IMR-90 (cell line): ENCODE measurements at regions not wholly inside any gene's neighbourhood (a gene's known extent, or its start where the extent isn't known, plus 50 kb on each side); places are given as distances from the start of the nearest gene placed in this dataset.

Experiments used
- ATAC-seq: fragments of 200-7000 bp; cut with Tn5 transposase; 2 replicates; pipeline ENCODE4 v1.9.1; 2020; ENCODE audit warnings: low read depth, mild to moderate bottlenecking, moderate library complexity
- BruUV-seq: library from RNA; stranded (reverse); fragments of 400-500 nt; replicated peaks from 2 replicates; lab custom pipeline; 2021; lab: Mats Ljungman, UMichigan
- CTCF ChIA-PET: fragments of 300-600 bp; formaldehyde crosslinking; extraction: SDS; loops from one replicate; lab custom pipeline; 2021; ENCODE audit warnings: antibody characterized with exemption; lab: Yijun Ruan, JAX
- POLR2A ChIA-PET: fragments of 300-600 bp; sonication (Branson Sonifier 250); formaldehyde crosslinking; loops from one replicate; lab custom pipeline; 2022; ENCODE audit warnings: antibody characterized with exemption; ENCODE audit not compliant: unreplicated experiment; lab: Charles Lee
- DNase-seq: peaks from one replicate; pipeline ENCODE4 v3.0.0; 2013
- H2AFZ ChIP-seq: replicated peaks from 2 replicates; pipeline ENCODE3; 2013; ENCODE audit warnings: low read length, mild to moderate bottlenecking; ENCODE audit not compliant: poor library complexity
- H2AK5ac ChIP-seq: 2 replicates; pipeline ENCODE4 v1.6.1; 2013; ENCODE audit warnings: low read depth, low read length, inconsistent platforms
- H2AK9ac ChIP-seq: replicated peaks from 2 replicates; pipeline ENCODE3; 2013; ENCODE audit warnings: mild to moderate bottlenecking, low read depth, low read length, moderate library complexity; ENCODE audit not compliant: poor library complexity
- H2BK120ac ChIP-seq: 2 replicates; pipeline ENCODE4 v1.6.1; 2013; ENCODE audit warnings: low read depth, low read length, inconsistent platforms
- H2BK15ac ChIP-seq: 3 replicates; pipeline ENCODE4 v1.6.1; 2013; ENCODE audit warnings: low read depth, low read length, inconsistent platforms
- H2BK20ac ChIP-seq: 2 replicates; pipeline ENCODE4 v1.6.1; 2013; ENCODE audit warnings: low read depth, mild to moderate bottlenecking, inconsistent platforms, low read length, moderate library complexity
- H2BK5ac ChIP-seq: 2 replicates; pipeline ENCODE4 v1.6.1; 2013; ENCODE audit warnings: mild to moderate bottlenecking, low read depth, low read length, inconsistent platforms; ENCODE audit not compliant: poor library complexity, severe bottlenecking
- H3K14ac ChIP-seq: replicated peaks from 2 replicates; pipeline ENCODE4 v1.6.1; 2013; ENCODE audit warnings: low read depth, low read length, inconsistent platforms
- H3K18ac ChIP-seq: 2 replicates; pipeline ENCODE4 v1.6.1; 2013; ENCODE audit warnings: low read depth, low read length, control low read depth
- H3K23ac ChIP-seq: 2 replicates; pipeline ENCODE4 v1.6.1; 2013; ENCODE audit warnings: low read depth, low read length, inconsistent platforms
- H3K27ac ChIP-seq: 2 replicates; pipeline ENCODE4 v1.5.1; 2013; ENCODE audit warnings: mild to moderate bottlenecking, control low read depth, low read length; ENCODE audit not compliant: insufficient read depth
- H3K27me3 ChIP-seq: 2 replicates; pipeline ENCODE4 v1.6.1; 2013; ENCODE audit warnings: low read length; ENCODE audit not compliant: control insufficient read depth, insufficient read depth
- H3K36me3 ChIP-seq: 2 replicates; pipeline ENCODE4 v1.6.1; 2013; ENCODE audit warnings: low read length, mixed read lengths; ENCODE audit not compliant: control insufficient read depth, insufficient read depth
- H3K4ac ChIP-seq: 2 replicates; pipeline ENCODE4 v1.6.1; 2013; ENCODE audit warnings: low read depth, low read length, inconsistent platforms
- H3K4me1 ChIP-seq: 2 replicates; pipeline ENCODE4 v1.6.1; 2013; ENCODE audit warnings: low read length, mixed read lengths; ENCODE audit not compliant: control insufficient read depth, insufficient read depth
- H3K4me2 ChIP-seq: 2 replicates; pipeline ENCODE4 v1.6.1; 2013; ENCODE audit warnings: low read depth, mild to moderate bottlenecking, control low read depth, low read length, moderate library complexity
- H3K4me3 ChIP-seq: 2 replicates; pipeline ENCODE4 v1.5.1; 2013; ENCODE audit warnings: low read depth, mild to moderate bottlenecking, control low read depth, low read length, moderate library complexity; ENCODE audit not compliant: insufficient read depth
- H3K56ac ChIP-seq: 2 replicates; pipeline ENCODE4 v1.6.1; 2013; ENCODE audit warnings: low read length, inconsistent platforms; ENCODE audit not compliant: insufficient read depth; ENCODE audit errors: extremely low read depth
- H3K79me1 ChIP-seq, 2 experiments: 2 replicates each; pipeline ENCODE4 v1.6.1; 2013; ENCODE audit warnings: low read length in 2 of 2, inconsistent platforms in 1 of 2, low read depth in 1 of 2
- H3K9ac ChIP-seq: 2 replicates; pipeline ENCODE4 v1.6.1; 2013; ENCODE audit warnings: low read depth, low read length, control low read depth
- H3K9me1 ChIP-seq: 2 replicates; pipeline ENCODE4 v1.6.1; 2013; ENCODE audit warnings: low read length, inconsistent platforms; ENCODE audit not compliant: insufficient read depth
- H3K9me3 ChIP-seq: 2 replicates; pipeline ENCODE4 v1.6.1; 2013; ENCODE audit warnings: low read length; ENCODE audit not compliant: control insufficient read depth, insufficient read depth
- H4K20me1 ChIP-seq: 2 replicates; pipeline ENCODE4 v1.6.1; 2013; ENCODE audit warnings: low read length, inconsistent platforms; ENCODE audit not compliant: insufficient read depth
- H4K5ac ChIP-seq: 2 replicates; pipeline ENCODE4 v1.6.1; 2013; ENCODE audit warnings: mild to moderate bottlenecking, low read depth, low read length, control low read depth
- H4K8ac ChIP-seq, 2 experiments: 2 replicates each; pipeline ENCODE4 v1.6.1; 2013; ENCODE audit warnings: low read depth in 2 of 2, low read length in 2 of 2, control low read depth in 1 of 2, inconsistent platforms in 1 of 2
- H4K91ac ChIP-seq: 2 replicates; pipeline ENCODE4 v1.6.1; 2013; ENCODE audit warnings: low read depth, low read length, inconsistent platforms; ENCODE audit not compliant: insufficient read depth
- MAFK ChIP-seq: IDR thresholded peaks from 2 replicates; pipeline ENCODE4 v1.6.1; 2012; ENCODE audit warnings: low read depth, low read length, improper control_type of control experiment
- RAD21 ChIP-seq: IDR thresholded peaks from 2 replicates; pipeline ENCODE4 v1.6.1; 2012; ENCODE audit warnings: low read length, improper control_type of control experiment
- RCOR1 ChIP-seq: IDR thresholded peaks from 2 replicates; pipeline ENCODE4 v1.6.1; 2012; ENCODE audit warnings: mild to moderate bottlenecking, low read length, improper control_type of control experiment; ENCODE audit not compliant: insufficient replicate concordance
- SMC3 ChIP-seq: fragments of 150-350 bp; IDR thresholded peaks from 2 replicates; pipeline ENCODE4 v1.6.1; 2016; ENCODE audit warnings: low read depth, mild to moderate bottlenecking, antibody characterized with exemption, low read length, moderate library complexity
- WGBS, 2 experiments: methylation state at CpG; one replicate each; pipeline versions ENCODE4 v1.1.5 to v1.1.7; 2013; ENCODE audit warnings: missing lambda C conversion rate in 2 of 2; ENCODE audit not compliant: insufficient read length in 1 of 2; ENCODE audit errors: extremely low coverage in 2 of 2; 5-methylcytosine and 5-hydroxymethylcytosine counted together
- dilution Hi-C: fragments of 300-500 bp; cut with HindIII; formaldehyde crosslinking; loops from one replicate; pipeline ENCODE4 v1.14.3; 2018; ENCODE audit warnings: low sequenced_read_pairs; ENCODE audit not compliant: unreplicated experiment
- in situ Hi-C: fragments of 300-500 bp; cut with MboI; formaldehyde crosslinking; loops from 3 replicates; pipeline ENCODE4 v1.14.3; 2019; ENCODE audit warnings: low sequenced_read_pairs, inconsistent platforms, mixed read lengths
- intact Hi-C: fragments of 100-400 bp; cut with micrococcal nuclease; formaldehyde crosslinking; loops from 2 replicates; pipeline ENCODE4 v1.10.0; 2022
- TF ChIP-seq, protein P1 (sequence below): conservative IDR thresholded peaks from 2 replicates; pipeline ENCODE4 v1.5.1; 2012; ENCODE audit warnings: mild to moderate bottlenecking, low read depth, low read length, improper control_type of control experiment

DNA sequence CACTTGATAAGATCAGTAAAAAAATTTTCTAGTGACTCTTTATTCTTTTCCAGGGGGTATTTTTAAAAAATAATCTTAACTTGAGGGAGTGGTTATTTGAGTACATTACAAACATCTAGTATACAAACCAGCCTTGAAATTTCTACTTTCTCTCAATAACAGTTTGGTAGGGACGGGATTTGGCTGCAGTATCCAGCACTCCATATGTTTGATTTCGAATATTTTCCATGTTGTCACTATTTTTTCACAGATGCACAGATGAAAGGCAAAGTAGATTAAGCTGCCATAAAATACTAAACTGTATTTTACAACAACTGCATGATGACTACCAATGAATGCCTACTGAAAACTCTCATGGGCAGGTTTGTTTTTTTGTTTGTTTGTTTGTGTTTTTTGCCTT is 225.0 kb downstream of the COX7B2 start:
- Histone ChIP-seq H4K5ac (no peak overlapping the region), H3K27me3 (no peaks in the 10 kb centered on the region), H3K4me1 (no peaks in the 10 kb centered on the region), H3K9me3 (no peaks in the 10 kb centered on the region), H3K18ac (no peak overlapping the region), H2BK120ac (no peak overlapping the region), H2BK5ac (no peak overlapping the region), H4K91ac (no peak overlapping the region), H3K4ac (no peak overlapping the region), H4K8ac (no peak overlapping the region), H3K4me3 (no peak overlapping the region), H3K56ac (no peak overlapping the region), H3K9me1 (no peaks in the 10 kb centered on the region), H3K36me3 (no peaks in the 10 kb centered on the region), H2AFZ (no peak overlapping the region), H3K23ac (no peak overlapping the region), H3K4me2 (no peak overlapping the region), H2BK15ac (no peak overlapping the region), H3K14ac (no peak overlapping the region), H4K20me1 (no peaks in the 10 kb centered on the region), H3K9ac (no peak overlapping the region), H2BK20ac (no peak overlapping the region), H2AK5ac (no peak overlapping the region), H3K27ac (no peak overlapping the region), H2AK9ac (no peak overlapping the region), H3K79me1 (no peaks in the 10 kb centered on the region)
- ATAC-seq (no peak), DNase-seq (no peak)
- in situ Hi-C loops: no loop called here
- TF ChIP-seq SMC3 (no peak), RAD21 (no peak), RCOR1 (no peak), MAFK (no peak)
- TF ChIP-seq, protein P1, sequence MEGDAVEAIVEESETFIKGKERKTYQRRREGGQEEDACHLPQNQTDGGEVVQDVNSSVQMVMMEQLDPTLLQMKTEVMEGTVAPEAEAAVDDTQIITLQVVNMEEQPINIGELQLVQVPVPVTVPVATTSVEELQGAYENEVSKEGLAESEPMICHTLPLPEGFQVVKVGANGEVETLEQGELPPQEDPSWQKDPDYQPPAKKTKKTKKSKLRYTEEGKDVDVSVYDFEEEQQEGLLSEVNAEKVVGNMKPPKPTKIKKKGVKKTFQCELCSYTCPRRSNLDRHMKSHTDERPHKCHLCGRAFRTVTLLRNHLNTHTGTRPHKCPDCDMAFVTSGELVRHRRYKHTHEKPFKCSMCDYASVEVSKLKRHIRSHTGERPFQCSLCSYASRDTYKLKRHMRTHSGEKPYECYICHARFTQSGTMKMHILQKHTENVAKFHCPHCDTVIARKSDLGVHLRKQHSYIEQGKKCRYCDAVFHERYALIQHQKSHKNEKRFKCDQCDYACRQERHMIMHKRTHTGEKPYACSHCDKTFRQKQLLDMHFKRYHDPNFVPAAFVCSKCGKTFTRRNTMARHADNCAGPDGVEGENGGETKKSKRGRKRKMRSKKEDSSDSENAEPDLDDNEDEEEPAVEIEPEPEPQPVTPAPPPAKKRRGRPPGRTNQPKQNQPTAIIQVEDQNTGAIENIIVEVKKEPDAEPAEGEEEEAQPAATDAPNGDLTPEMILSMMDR: no peak
- ChIA-PET POLR2A (no interaction called here), CTCF (no interaction called here)
- no TSS peak for BruUV-seq
- dilution Hi-C loops: no loop called here
- intact Hi-C loops: no loop called here
- WGBS, 2 experiments: 0% methylated on average over 1 of the region's 2 CpGs; no CpG with 5 or more reads in 1 of the 2 experiments
